Sigmoid colon (tissue), 4 donors: ENCODE measurements at regions not wholly inside any gene's neighbourhood (a gene's known extent, or its start where the extent isn't known, plus 50 kb on each side); places are given as distances from the start of the nearest gene placed in this dataset.

Source experiments
- CTCF ChIP-seq, 4 experiments: fragments of 450-650 bp in 3 of 4; fragments of 200-600 bp in 1 of 4; IDR thresholded peaks; one replicate each; pipeline ENCODE4 v1.5.1; 2016 to 2019; ENCODE audit warnings: antibody characterized with exemption in 4 of 4, mild to moderate bottlenecking in 3 of 4, moderate library complexity in 2 of 4
- POLR2A ChIP-seq, 2 donors: fragments of 450-650 bp; IDR thresholded peaks; one replicate each; pipeline ENCODE4 v1.6.1; 2016; ENCODE audit warnings: antibody characterized with exemption in 2 of 2, mild to moderate bottlenecking in 2 of 2, moderate library complexity in 2 of 2
- POLR2AphosphoS5 ChIP-seq, 4 donors: sonication (generic); formaldehyde crosslinking; IDR thresholded peaks; one replicate each; pipeline ENCODE4 v1.6.1; 2017; ENCODE audit warnings: antibody characterized with exemption in 4 of 4

DNA sequence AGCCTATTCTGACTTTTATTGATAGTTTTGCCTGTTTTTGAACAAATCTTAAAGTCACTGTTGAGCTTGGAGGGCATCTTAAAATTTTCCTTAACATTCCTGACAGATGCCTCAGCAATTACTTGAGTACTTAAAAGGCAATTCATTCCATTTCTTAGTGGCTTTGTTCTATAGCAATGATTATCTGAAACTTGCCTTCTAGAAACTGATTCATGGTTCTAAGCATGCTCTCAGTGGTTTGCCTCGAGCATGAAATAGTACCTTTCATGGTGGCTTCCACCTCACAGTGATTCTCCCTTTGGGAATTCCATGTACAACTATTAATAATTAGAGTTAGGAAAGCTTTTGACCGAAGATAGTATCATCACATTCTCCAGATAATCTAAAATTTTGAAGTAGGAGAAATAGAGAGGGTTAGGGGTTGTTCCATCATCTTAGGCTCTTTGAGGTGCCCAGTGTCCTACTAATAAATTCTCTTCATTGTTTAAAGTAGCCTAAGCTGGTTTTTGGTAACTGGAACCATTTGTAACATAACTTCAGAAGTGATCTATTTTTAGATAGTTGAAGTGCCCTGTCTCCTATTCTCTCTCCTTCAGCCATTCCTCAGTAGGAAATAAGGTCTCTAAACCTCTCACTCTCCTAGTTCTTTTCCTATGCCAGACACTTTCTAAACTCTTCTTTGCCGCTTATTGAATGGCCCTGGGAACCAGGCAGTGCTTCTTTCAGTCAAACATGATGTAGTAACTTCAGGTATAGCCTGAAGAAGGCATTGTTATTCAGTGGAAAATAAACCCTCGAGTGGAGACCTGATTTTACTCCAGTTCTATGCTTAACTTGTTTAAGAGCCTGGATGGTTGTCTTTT lies 156.1 kb downstream of the HAUS1 start:
- TF ChIP-seq CTCF (IDR thresholded peaks at IDR 0.05) (no peak), POLR2A (IDR thresholded peaks at IDR 0.05) (no peak), POLR2AphosphoS5 (IDR thresholded peaks at IDR 0.05) (no peak)
